ENCODE measurements at regions not wholly inside any gene's neighbourhood (a gene's known extent, or its start where the extent isn't known, plus 50 kb on each side); places are given as distances from the start of the nearest gene placed in this dataset.
"Not testable (repeated sequence)": the region's sequence is repeated elsewhere in the genome, so short reads cannot be mapped to it uniquely, and the experiment has no call there.

DNA sequence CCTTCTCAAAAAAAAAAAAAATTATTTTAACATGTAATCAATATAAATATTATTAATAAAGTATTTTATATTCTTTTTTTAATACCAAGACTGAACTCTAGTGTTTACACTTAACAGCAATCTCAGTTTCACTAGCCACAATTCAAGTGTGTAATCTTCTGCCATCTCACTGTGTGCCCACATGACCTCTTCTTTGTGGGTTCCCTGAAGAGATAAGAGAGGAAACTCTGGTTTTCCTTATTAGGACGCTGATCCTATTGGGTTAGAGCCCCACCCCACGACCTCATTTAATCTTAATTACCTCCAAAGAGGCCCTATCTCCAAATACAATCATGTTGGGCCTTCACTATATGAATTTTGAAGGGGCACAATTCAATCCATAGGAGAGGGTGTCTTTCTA lies 177.6 kb downstream of the STK31 start:
- Histone ChIP-seq H2AFZ (ENCODE audit: low read depth, low read length) (no peak overlapping the region), H3K9me3 (ENCODE audit: low read length) (no peaks in the 10 kb centered on the region), H3K27me3 (ENCODE audit: insufficient read depth, low read length) (no peaks in the 10 kb centered on the region), H3K36me3 (ENCODE audit: insufficient read depth, low read length) (no peaks in the 10 kb centered on the region), H3K4me1 (ENCODE audit: insufficient read depth, low read length) (no peaks in the 10 kb centered on the region), H3K4me3 (ENCODE audit: low read length) (no peak overlapping the region)

GRCh38 chr7:23888958-23889357 lies 178.9 kb downstream of the STK31 start:
- Histone ChIP-seq H3K9me3 (ENCODE audit: low read length) (no peaks in the 10 kb centered on the region), H3K36me3 (ENCODE audit: insufficient read depth, low read length) (no peaks in the 10 kb centered on the region), H3K4me3 (ENCODE audit: low read length) (no peak overlapping the region), H3K4me1 (ENCODE audit: insufficient read depth, low read length) (no peaks in the 10 kb centered on the region), H3K27me3 (ENCODE audit: insufficient read depth, low read length) (no peaks in the 10 kb centered on the region), H2AFZ (ENCODE audit: low read depth, low read length) (no peak overlapping the region)

- H3K4me3 ChIP-seq (ENCODE audit: low read length) = no peak overlapping the region
- H3K36me3 ChIP-seq (ENCODE audit: insufficient read depth, low read length) = no peaks in the 10 kb centered on the region
- H2AFZ ChIP-seq (ENCODE audit: low read depth, low read length) = no peak overlapping the region
- no peaks in the 10 kb centered on the region for H3K4me1 ChIP-seq (ENCODE audit: insufficient read depth, low read length)
- H3K9me3 ChIP-seq (ENCODE audit: low read length) = no peaks in the 10 kb centered on the region
- H3K27me3 ChIP-seq (ENCODE audit: insufficient read depth, low read length) = no peaks in the 10 kb centered on the region
Measured at GRCh38 chr7:23889566-23889965, 179.5 kb downstream of the STK31 start.

DNA sequence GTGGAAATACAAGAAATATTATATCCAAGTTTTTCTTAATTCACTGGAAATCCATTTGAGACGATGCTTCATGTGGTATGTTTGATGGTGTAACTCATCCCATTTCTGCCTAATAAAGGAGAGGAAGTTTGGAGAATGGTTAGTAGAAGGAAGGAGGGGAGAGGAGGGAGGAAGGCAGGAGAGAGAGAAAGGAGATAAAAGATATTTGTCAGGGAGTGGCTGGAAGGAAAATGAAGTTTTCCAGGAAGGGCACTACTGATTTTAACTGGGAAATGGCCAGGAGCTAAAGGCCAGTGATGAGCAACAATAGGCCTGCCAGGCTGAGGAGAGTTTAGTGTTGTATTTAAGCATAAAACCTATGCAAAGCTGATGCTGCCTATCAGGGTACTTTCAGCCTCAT lies 182.0 kb downstream of the STK31 start:
- Histone ChIP-seq H2AFZ (ENCODE audit: low read depth, low read length) (no peak overlapping the region), H3K4me1 (ENCODE audit: insufficient read depth, low read length) (no peaks in the 10 kb centered on the region), H3K4me3 (ENCODE audit: low read length) (no peak overlapping the region), H3K9me3 (ENCODE audit: low read length) (no peaks in the 10 kb centered on the region), H3K36me3 (ENCODE audit: insufficient read depth, low read length) (no peaks in the 10 kb centered on the region), H3K27me3 (ENCODE audit: insufficient read depth, low read length) (no peaks in the 10 kb centered on the region)

DNA sequence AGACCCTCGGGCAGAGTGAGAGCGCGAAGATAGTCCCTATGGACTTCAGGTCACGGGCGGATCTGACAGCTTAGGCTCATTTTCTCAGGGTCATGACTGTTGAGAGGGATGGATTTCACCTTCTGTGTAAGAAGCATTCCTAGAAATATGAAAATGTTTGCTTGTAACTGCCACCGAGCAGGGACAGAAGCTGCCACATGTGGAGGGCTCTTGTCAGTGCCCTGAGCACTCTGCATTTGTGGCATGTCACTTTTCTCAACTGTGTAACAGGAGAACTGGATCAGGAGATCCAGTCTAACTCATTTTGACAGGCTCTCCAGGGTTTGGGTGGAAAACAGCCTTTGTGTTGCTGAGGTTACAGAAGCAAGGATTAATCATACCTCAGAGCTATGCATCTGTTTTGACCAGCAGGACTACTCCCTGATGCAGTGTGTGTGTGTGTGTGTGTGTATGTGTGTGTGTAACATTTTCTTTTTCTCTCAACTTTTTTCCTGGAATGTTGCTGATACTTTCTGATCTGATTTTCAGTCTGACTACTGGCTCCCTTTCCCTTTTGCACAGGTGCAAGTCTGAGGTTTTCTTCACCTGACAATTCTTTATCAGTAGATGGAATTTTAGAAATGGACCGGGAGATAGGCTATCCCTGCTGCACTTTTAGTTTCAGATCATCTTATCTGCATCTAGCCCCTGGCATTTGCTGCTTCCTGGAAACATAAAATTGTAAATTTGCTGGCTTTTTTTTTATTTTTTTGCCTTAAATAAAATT lies 183.3 kb downstream of the STK31 start:
- H2AFZ ChIP-seq (ENCODE audit: low read depth, low read length) = no peak overlapping the region
- H3K27me3 ChIP-seq (ENCODE audit: insufficient read depth, low read length) = no peaks in the 10 kb centered on the region
- no peaks in the 10 kb centered on the region for H3K36me3 ChIP-seq (ENCODE audit: insufficient read depth, low read length)
- H3K4me3 ChIP-seq (ENCODE audit: low read length) = no peak overlapping the region
- H3K4me1 ChIP-seq (ENCODE audit: insufficient read depth, low read length) = no peaks in the 10 kb centered on the region
- no peaks in the 10 kb centered on the region for H3K9me3 ChIP-seq (ENCODE audit: low read length)

- Histone ChIP-seq H3K4me1 (ENCODE audit: insufficient read depth, low read length) (no peaks in the 10 kb centered on the region), H3K9me3 (ENCODE audit: low read length) (no peaks in the 10 kb centered on the region), H3K36me3 (ENCODE audit: insufficient read depth, low read length) (no peaks in the 10 kb centered on the region), H2AFZ (ENCODE audit: low read depth, low read length) (no peak overlapping the region), H3K27me3 (ENCODE audit: insufficient read depth, low read length) (no peaks in the 10 kb centered on the region), H3K4me3 (ENCODE audit: low read length) (no peak overlapping the region)
Measured at GRCh38 chr7:23893942-23894891, 184.2 kb downstream of the STK31 start.

GRCh38 chr7:23894892-23895569 lies 185.0 kb downstream of the STK31 start:
- no peaks in the 10 kb centered on the region for H3K36me3 ChIP-seq (ENCODE audit: insufficient read depth, low read length)
- no peaks in the 10 kb centered on the region for H3K27me3 ChIP-seq (ENCODE audit: insufficient read depth, low read length)

DNA sequence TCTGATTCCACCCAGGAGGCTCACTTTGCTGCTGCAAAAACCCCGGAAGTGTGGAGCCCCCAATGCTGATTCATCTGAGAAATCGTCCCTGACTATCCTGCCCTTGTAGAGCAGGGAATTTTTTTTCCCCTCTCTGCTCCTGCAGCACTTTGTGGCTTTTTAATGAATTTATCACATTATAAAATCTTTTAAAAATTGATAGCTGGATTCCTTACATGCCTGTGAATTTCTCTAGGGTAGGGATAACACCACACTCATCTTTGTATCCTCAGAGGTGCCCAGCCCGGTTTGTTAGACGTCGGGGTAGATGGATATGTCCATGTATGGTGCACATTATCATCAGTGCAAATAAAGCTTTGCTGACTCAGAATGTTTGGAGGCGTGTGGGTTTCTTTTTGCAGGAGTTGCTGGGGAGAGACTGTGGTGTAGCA lies 185.7 kb downstream of the STK31 start:
- no peaks in the 10 kb centered on the region for H3K4me1 ChIP-seq (ENCODE audit: insufficient read depth, low read length)
- H3K36me3 ChIP-seq (ENCODE audit: insufficient read depth, low read length) = no peaks in the 10 kb centered on the region
- H3K27me3 ChIP-seq (ENCODE audit: insufficient read depth, low read length) = no peaks in the 10 kb centered on the region
- no peak overlapping the region for H2AFZ ChIP-seq (ENCODE audit: low read depth, low read length)
- no peak overlapping the region for H3K4me3 ChIP-seq (ENCODE audit: low read length)
- H3K9me3 ChIP-seq (ENCODE audit: low read length) = no peaks in the 10 kb centered on the region

More at GRCh38 chr7:23894892-23895569, 185.0 kb downstream of the STK31 start:
- Histone ChIP-seq H3K9me3 (ENCODE audit: low read length) (no peaks in the 10 kb centered on the region), H3K4me1 (ENCODE audit: insufficient read depth, low read length) (no peaks in the 10 kb centered on the region), H2AFZ (ENCODE audit: low read depth, low read length) (no peak overlapping the region), H3K4me3 (ENCODE audit: low read length) (no peak overlapping the region)

- Histone ChIP-seq H3K27me3 (ENCODE audit: insufficient read depth, low read length) (no peaks in the 10 kb centered on the region), H3K4me3 (ENCODE audit: low read length) (no peak overlapping the region), H2AFZ (ENCODE audit: low read depth, low read length) (no peak overlapping the region), H3K36me3 (ENCODE audit: insufficient read depth, low read length) (no peaks in the 10 kb centered on the region), H3K4me1 (ENCODE audit: insufficient read depth, low read length) (no peaks in the 10 kb centered on the region), H3K9me3 (ENCODE audit: low read length) (no peaks in the 10 kb centered on the region)
Measured at GRCh38 chr7:23898619-23899018, 188.6 kb downstream of the STK31 start.

GRCh38 chr7:23904901-23905300 lies 194.9 kb downstream of the STK31 start:
- not testable (repeated sequence) for H2AFZ ChIP-seq (ENCODE audit: low read depth, low read length); H3K9me3 ChIP-seq (ENCODE audit: low read length); H3K27me3 ChIP-seq (ENCODE audit: insufficient read depth, low read length); H3K4me1 ChIP-seq (ENCODE audit: insufficient read depth, low read length); H3K4me3 ChIP-seq (ENCODE audit: low read length); H3K36me3 ChIP-seq (ENCODE audit: insufficient read depth, low read length)

DNA sequence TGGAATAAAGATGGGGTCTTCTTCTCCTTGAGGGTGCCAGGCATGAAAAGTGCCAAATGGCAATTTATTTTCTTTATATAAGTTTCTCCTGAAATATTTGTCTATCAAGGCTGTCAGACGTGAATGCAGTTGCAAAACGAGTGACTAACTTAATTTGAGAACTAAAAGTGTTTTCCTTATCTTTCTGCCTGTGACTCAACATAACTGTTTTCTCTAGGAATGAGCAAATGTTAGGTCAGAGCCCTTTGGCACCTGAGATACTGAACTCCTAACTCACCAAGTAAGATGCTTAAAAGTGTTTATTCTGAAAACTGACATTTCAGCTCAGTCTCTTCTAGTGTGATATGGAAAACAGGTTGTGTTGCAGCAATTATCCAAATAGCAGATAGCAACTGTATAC lies 197.0 kb downstream of the STK31 start:
- Histone ChIP-seq H3K36me3 (ENCODE audit: insufficient read depth, low read length) (no peaks in the 10 kb centered on the region), H3K27me3 (ENCODE audit: insufficient read depth, low read length) (no peaks in the 10 kb centered on the region), H3K9me3 (ENCODE audit: low read length) (no peaks in the 10 kb centered on the region), H3K4me1 (ENCODE audit: insufficient read depth, low read length) (no peaks in the 10 kb centered on the region), H3K4me3 (ENCODE audit: low read length) (no peak overlapping the region), H2AFZ (ENCODE audit: low read depth, low read length) (no peak overlapping the region)

- no peaks in the 10 kb centered on the region for H3K4me1 ChIP-seq (ENCODE audit: insufficient read depth, low read length)
- H3K4me3 ChIP-seq (ENCODE audit: low read length) = no peak overlapping the region
- no peaks in the 10 kb centered on the region for H3K9me3 ChIP-seq (ENCODE audit: low read length)
- H3K36me3 ChIP-seq (ENCODE audit: insufficient read depth, low read length) = no peaks in the 10 kb centered on the region
- no peaks in the 10 kb centered on the region for H3K27me3 ChIP-seq (ENCODE audit: insufficient read depth, low read length)
- H2AFZ ChIP-seq (ENCODE audit: low read depth, low read length) = no peak overlapping the region
Measured at GRCh38 chr7:23909426-23909825, 199.4 kb downstream of the STK31 start.

DNA sequence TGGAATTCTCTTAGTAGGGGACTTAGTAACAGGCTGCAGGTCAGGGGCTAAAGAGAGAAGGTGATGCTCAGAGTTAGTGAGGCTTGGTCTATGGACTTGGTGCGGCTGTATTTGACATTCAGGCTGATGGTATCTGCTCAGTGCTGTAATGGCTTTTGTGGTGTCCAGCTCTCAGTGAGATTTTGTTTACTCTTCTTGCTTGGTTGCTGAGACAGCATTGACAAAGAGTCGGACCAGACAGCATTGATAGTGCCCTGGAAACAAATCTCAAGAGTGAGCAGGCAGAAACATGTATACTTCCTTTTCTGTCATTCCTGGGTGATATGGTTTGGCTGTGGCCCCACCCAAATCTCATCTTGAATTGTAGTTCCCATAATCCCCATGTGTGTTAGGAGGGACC lies 202.0 kb downstream of the STK31 start:
- H3K27me3 ChIP-seq (ENCODE audit: insufficient read depth, low read length) = no peaks in the 10 kb centered on the region
- H3K9me3 ChIP-seq (ENCODE audit: low read length) = no peaks in the 10 kb centered on the region
- H3K36me3 ChIP-seq (ENCODE audit: insufficient read depth, low read length) = no peaks in the 10 kb centered on the region
- no peak overlapping the region for H2AFZ ChIP-seq (ENCODE audit: low read depth, low read length)
- H3K4me3 ChIP-seq (ENCODE audit: low read length) = no peak overlapping the region
- no peaks in the 10 kb centered on the region for H3K4me1 ChIP-seq (ENCODE audit: insufficient read depth, low read length)

Data from neuron (in vitro differentiated cells).